Cardiac muscle cell (in vitro differentiated cells and primary cell): ENCODE measurements at regions not wholly inside any gene's neighbourhood (a gene's known extent, or its start where the extent isn't known, plus 50 kb on each side); places are given as distances from the start of the nearest gene placed in this dataset.

Experiments
- DNase-seq, 2 donors: peaks; one replicate each; pipeline versions ENCODE4 v3.0.0 to v3.0.0-alpha.2; 2010 to 2017; ENCODE audit warnings: low read depth in 1 of 2, low spot score in 1 of 2
- H3K27ac ChIP-seq: fragments of 200-600 bp; sonication (generic); 2 replicates; pipeline ENCODE4 v1.5.1; 2016
- H3K27me3 ChIP-seq: fragments of 200-600 bp; sonication (generic); 2 replicates; pipeline ENCODE4 v1.6.0; 2016; ENCODE audit warnings: control low read depth
- H3K36me3 ChIP-seq: fragments of 200-600 bp; sonication (generic); 2 replicates; pipeline ENCODE4 v1.5.1; 2016; ENCODE audit warnings: control low read depth
- H3K4me1 ChIP-seq: fragments of 200-600 bp; sonication (generic); 2 replicates; pipeline ENCODE4 v1.8.1; 2017; ENCODE audit warnings: low read depth, mild to moderate bottlenecking, mixed run types
- H3K4me3 ChIP-seq: fragments of 200-600 bp; sonication (generic); 2 replicates; pipeline ENCODE4 v1.5.1; 2016; ENCODE audit warnings: mild to moderate bottlenecking
- H3K9me3 ChIP-seq: fragments of 200-600 bp; sonication (generic); 2 replicates; pipeline ENCODE4 v1.5.1; 2017; ENCODE audit warnings: low read depth, mild to moderate bottlenecking, control low read depth
- CTCF ChIP-seq: IDR thresholded peaks from 2 replicates; pipeline ENCODE4 v1.5.1; 2012; ENCODE audit warnings: low read depth, mild to moderate bottlenecking, low read length

DNA sequence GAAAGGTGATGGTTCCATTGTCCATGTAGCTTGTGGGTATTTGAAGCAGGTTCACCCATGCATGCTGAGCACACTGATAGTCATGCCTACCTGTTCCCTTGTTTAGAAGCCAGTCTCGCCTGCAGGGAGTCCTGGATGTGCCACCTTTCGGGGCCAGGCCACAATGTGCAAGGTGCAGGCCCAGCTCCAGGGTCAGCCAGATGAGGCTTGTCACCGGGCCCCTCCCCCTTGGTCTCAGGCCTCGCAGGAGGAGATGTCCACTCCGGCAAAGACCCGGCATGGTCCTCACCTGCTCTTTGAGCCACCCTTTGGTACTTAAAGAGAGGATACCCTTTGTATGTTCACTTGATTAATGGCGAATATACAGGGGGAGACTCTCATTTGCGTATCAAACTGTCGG lies 140.4 kb upstream of the RTL1 start:
- Histone ChIP-seq H3K27me3 (no peaks in the 10 kb centered on the region), H3K9me3 (no peaks in the 10 kb centered on the region), H3K4me1 (no peaks in the 10 kb centered on the region), H3K27ac (no peak overlapping the region), H3K36me3 (no peaks in the 10 kb centered on the region), H3K4me3 (no peak overlapping the region)
- no peak for TF ChIP-seq CTCF
- no peak for DNase-seq

GRCh38 chr14:101044741-101045140 lies 141.2 kb upstream of the RTL1 start:
- H3K27me3 ChIP-seq, result no peaks in the 10 kb centered on the region
- TF ChIP-seq CTCF, result no peak
- no peak overlapping the region for H3K27ac ChIP-seq
- H3K4me3 ChIP-seq, result no peak overlapping the region
- DNase-seq, result no peak
- H3K4me1 ChIP-seq, result no peaks in the 10 kb centered on the region
- H3K36me3 ChIP-seq, result no peaks in the 10 kb centered on the region
- H3K9me3 ChIP-seq, result no peaks in the 10 kb centered on the region

DNA sequence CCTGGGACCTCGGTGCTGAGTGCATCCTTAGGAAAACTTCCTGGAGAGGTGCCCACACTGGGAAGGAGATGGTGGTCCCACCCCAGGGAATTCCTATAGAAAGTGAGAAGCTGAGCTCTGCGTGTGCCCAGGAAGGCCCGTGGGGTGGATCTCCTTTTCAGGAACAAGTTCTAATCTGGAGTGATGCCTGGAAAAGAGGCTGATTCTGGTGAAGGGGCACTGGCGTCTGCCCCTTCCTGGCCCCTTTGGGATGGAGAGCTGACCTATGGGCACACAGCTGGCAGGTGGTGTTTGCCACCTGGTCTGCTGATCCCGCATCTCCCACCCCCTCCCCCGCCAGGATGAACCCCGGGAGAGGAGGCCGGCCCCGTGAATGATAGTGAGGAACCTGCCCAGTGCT lies 142.0 kb upstream of the RTL1 start:
- Histone ChIP-seq H3K36me3 (no peaks in the 10 kb centered on the region), H3K4me3 (no peak overlapping the region), H3K27me3 (no peaks in the 10 kb centered on the region), H3K27ac (no peak overlapping the region), H3K4me1 (no peaks in the 10 kb centered on the region), H3K9me3 (no peaks in the 10 kb centered on the region)
- DNase-seq, result no peak
- no peak for TF ChIP-seq CTCF

GRCh38 chr14:101046071-101046470 lies 142.5 kb upstream of the RTL1 start:
- H3K9me3 ChIP-seq, result no peaks in the 10 kb centered on the region
- no peak overlapping the region for H3K4me3 ChIP-seq
- DNase-seq, result no peak
- H3K27me3 ChIP-seq, result no peaks in the 10 kb centered on the region
- no peaks in the 10 kb centered on the region for H3K36me3 ChIP-seq
- no peak for TF ChIP-seq CTCF
- H3K27ac ChIP-seq, result no peak overlapping the region
- no peaks in the 10 kb centered on the region for H3K4me1 ChIP-seq

DNA sequence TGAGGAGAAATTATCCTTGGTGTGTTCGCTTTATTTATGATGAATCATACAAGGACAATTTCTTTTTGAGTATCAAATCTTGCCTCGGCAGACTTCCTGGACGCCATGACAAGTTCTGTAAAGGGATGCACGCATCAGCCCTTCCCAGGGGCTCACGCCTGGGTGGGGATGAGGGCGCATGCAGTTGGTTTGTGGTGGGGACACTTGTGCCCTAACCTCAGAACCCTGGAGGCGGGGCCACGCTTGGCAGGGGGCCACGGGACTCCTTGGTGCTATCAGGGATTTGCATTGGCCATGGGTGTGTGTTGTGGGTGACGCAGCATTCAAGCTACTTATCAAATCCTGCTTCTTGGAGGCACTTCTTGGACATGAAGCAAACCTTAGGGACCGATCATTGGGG lies 143.8 kb upstream of the RTL1 start:
- no peaks in the 10 kb centered on the region for H3K36me3 ChIP-seq
- DNase-seq, result no peak
- H3K4me1 ChIP-seq, result no peaks in the 10 kb centered on the region
- TF ChIP-seq CTCF, result no peak
- no peaks in the 10 kb centered on the region for H3K9me3 ChIP-seq
- no peaks in the 10 kb centered on the region for H3K27me3 ChIP-seq
- H3K27ac ChIP-seq, result no peak overlapping the region
- H3K4me3 ChIP-seq, result no peak overlapping the region

- Histone ChIP-seq H3K4me1 (no peaks in the 10 kb centered on the region), H3K27ac (no peak overlapping the region), H3K9me3 (no peaks in the 10 kb centered on the region), H3K4me3 (no peak overlapping the region), H3K27me3 (no peaks in the 10 kb centered on the region), H3K36me3 (no peaks in the 10 kb centered on the region)
- no peak for DNase-seq
- TF ChIP-seq CTCF, result no peak
These were observed 145.2 kb upstream of the RTL1 start for GRCh38 chr14:101048766-101049165.
